ENCODE measurements at regions not wholly inside any gene's neighbourhood (a gene's known extent, or its start where the extent isn't known, plus 50 kb on each side); places are given as distances from the start of the nearest gene placed in this dataset.

DNA sequence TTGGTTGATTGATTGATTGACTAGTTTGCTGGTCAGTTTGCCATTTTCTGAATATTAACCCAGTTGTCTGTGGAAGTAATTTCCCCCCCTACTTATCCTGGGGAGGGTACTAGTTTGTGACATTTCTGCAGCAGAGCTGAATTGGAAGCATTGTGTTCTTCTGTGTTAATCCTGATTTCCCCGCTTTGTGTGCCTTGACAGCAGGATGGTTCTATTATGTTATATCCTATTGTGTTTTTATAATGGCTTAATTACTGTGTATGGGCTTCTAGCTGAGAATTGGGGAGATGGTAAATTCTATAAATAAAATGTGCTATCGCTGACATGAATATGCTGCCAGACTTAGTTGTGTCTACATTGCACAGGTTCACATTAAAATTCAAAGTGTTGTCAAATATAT is 499.7 kb downstream of the COG6 start (continued):
- TF ChIP-seq, protein P1, sequence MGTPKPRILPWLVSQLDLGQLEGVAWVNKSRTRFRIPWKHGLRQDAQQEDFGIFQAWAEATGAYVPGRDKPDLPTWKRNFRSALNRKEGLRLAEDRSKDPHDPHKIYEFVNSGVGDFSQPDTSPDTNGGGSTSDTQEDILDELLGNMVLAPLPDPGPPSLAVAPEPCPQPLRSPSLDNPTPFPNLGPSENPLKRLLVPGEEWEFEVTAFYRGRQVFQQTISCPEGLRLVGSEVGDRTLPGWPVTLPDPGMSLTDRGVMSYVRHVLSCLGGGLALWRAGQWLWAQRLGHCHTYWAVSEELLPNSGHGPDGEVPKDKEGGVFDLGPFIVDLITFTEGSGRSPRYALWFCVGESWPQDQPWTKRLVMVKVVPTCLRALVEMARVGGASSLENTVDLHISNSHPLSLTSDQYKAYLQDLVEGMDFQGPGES (IDR thresholded peaks at IDR 0.05), result no peak
- TF ChIP-seq BHLHE40 (IDR thresholded peaks at IDR 0.05; ENCODE audit: borderline replicate concordance in 1 of 2, low read depth in 2 of 2, low read length in 1 of 2) (no peak), SRF (IDR thresholded peaks at IDR 0.05; ENCODE audit: low read depth in 2 of 2, low read length in 2 of 2) (no peak), EP300 (IDR thresholded peaks at IDR 0.05; ENCODE audit: borderline replicate concordance in 1 of 2, control insufficient read depth in 1 of 2, low read depth in 2 of 2, low read length in 2 of 2) (no peak), ATF7 (IDR thresholded peaks at IDR 0.05; ENCODE audit: low read depth) (no peak), MEF2A (IDR thresholded peaks at IDR 0.05; ENCODE audit: insufficient read depth, low read depth, low read length) (no peak), CTCF (IDR thresholded peaks at IDR 0.05 in 2 of 3, conservative IDR thresholded peaks at IDR 0.05 in 1 of 3; ENCODE audit: control insufficient read depth in 2 of 3, extremely low read depth in 1 of 3, insufficient read depth in 1 of 3, low read depth in 3 of 3, low read length in 3 of 3) (no peak), REST (IDR thresholded peaks at IDR 0.05; ENCODE audit: low read depth, low read length) (no peak), BRCA1 (IDR thresholded peaks at IDR 0.05; ENCODE audit: low read depth, low read length) (no peak)
- TF ChIP-seq, protein P2, sequence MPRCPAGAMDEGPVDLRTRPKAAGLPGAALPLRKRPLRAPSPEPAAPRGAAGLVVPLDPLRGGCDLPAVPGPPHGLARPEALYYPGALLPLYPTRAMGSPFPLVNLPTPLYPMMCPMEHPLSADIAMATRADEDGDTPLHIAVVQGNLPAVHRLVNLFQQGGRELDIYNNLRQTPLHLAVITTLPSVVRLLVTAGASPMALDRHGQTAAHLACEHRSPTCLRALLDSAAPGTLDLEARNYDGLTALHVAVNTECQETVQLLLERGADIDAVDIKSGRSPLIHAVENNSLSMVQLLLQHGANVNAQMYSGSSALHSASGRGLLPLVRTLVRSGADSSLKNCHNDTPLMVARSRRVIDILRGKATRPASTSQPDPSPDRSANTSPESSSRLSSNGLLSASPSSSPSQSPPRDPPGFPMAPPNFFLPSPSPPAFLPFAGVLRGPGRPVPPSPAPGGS (IDR thresholded peaks at IDR 0.05; ENCODE audit: borderline replicate concordance, insufficient read depth, low read depth, low read length, poor library complexity, severe bottlenecking), result no peak
